HepG2 (cell line): ENCODE measurements at regions not wholly inside any gene's neighbourhood (a gene's known extent, or its start where the extent isn't known, plus 50 kb on each side); places are given as distances from the start of the nearest gene placed in this dataset.

ENCODE experiments used
- CBX1 ChIP-seq: IDR thresholded peaks from one replicate; pipeline ENCODE4 v1.6.1; 2016; ENCODE audit warnings: antibody characterized with exemption, low read depth
- DZIP1 ChIP-seq: sonication (generic); formaldehyde crosslinking; IDR thresholded peaks from 2 replicates; pipeline ENCODE4 v1.5.0; 2020; ENCODE audit warnings: mild to moderate bottlenecking, missing genetic modification reagents
- JUNB ChIP-seq: sonication (generic); formaldehyde crosslinking; IDR thresholded peaks from 2 replicates; pipeline ENCODE4 v1.8.0; 2022; ENCODE audit warnings: missing genetic modification reagents, mild to moderate bottlenecking, borderline replicate concordance
- SKIL ChIP-seq: sonication (generic); formaldehyde crosslinking; IDR thresholded peaks from 2 replicates; pipeline ENCODE4 v1.8.0; 2022; ENCODE audit warnings: missing genetic modification reagents, mild to moderate bottlenecking, moderate library complexity, borderline replicate concordance
- ZNF10 ChIP-seq: sonication (generic); formaldehyde crosslinking; IDR thresholded peaks from 2 replicates; pipeline ENCODE4 v1.4.0; 2020; ENCODE audit warnings: mild to moderate bottlenecking, low read depth, missing genetic modification reagents, borderline replicate concordance
- ZNF207 ChIP-seq: fragments of 450-650 bp; IDR thresholded peaks from 2 replicates; pipeline ENCODE4 v1.6.1; 2016; ENCODE audit warnings: antibody characterized with exemption, borderline replicate concordance
- ZZZ3 ChIP-seq: sonication (generic); formaldehyde crosslinking; IDR thresholded peaks from 2 replicates; pipeline ENCODE4 v1.4.0; 2020; ENCODE audit warnings: missing genetic modification reagents, mild to moderate bottlenecking, borderline replicate concordance

GRCh38 chr10:16232441-16232840 lies 204.4 kb upstream of the PTER start:
- TF ChIP-seq ZZZ3 (CRISPR knock-in tag) (no peak), DZIP1 (CRISPR knock-in tag) (no peak), SKIL (CRISPR knock-in tag) (no peak), ZNF207 (no peak), ZNF10 (CRISPR knock-in tag) (no peak), CBX1 (no peak), JUNB (CRISPR knock-in tag) (no peak)
